ENCODE measurements at regions not wholly inside any gene's neighbourhood (a gene's known extent, or its start where the extent isn't known, plus 50 kb on each side); places are given as distances from the start of the nearest gene placed in this dataset.

GRCh38 chr12:93959657-93960056, 188.7 kb upstream of the PLXNC1 start:
- Histone ChIP-seq H3K27ac (no peak overlapping the region), H3K27me3 (no peaks in the 10 kb centered on the region)
- intact Hi-C loops (cut with DNase I) = no loop called here

GRCh38 chr12:93960521-93960920, 187.9 kb upstream of the PLXNC1 start:
- TF ChIP-seq, protein P1, sequence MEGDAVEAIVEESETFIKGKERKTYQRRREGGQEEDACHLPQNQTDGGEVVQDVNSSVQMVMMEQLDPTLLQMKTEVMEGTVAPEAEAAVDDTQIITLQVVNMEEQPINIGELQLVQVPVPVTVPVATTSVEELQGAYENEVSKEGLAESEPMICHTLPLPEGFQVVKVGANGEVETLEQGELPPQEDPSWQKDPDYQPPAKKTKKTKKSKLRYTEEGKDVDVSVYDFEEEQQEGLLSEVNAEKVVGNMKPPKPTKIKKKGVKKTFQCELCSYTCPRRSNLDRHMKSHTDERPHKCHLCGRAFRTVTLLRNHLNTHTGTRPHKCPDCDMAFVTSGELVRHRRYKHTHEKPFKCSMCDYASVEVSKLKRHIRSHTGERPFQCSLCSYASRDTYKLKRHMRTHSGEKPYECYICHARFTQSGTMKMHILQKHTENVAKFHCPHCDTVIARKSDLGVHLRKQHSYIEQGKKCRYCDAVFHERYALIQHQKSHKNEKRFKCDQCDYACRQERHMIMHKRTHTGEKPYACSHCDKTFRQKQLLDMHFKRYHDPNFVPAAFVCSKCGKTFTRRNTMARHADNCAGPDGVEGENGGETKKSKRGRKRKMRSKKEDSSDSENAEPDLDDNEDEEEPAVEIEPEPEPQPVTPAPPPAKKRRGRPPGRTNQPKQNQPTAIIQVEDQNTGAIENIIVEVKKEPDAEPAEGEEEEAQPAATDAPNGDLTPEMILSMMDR (IDR thresholded peaks at IDR 0.05) = no peak
- TF ChIP-seq POLR2A (IDR thresholded peaks at IDR 0.05) = no peak
- Histone ChIP-seq H3K27me3 (no peaks in the 10 kb centered on the region), H3K4me1 (replicated peaks in 1 of 2) (no peaks in the 10 kb centered on the region), H3K27ac (no peak overlapping the region), H3K4me3 (no peak overlapping the region), H3K9me3 (replicated peaks in 1 of 3) (no peaks in the 10 kb centered on the region), H3K36me3 (replicated peaks in 1 of 2) (no peaks in the 10 kb centered on the region)
- intact Hi-C loops (cut with DNase I) = no loop called here
- no peak for DNase-seq
- 42 to 80% (median 57%) methylated on average over 2 of the region's 2 CpGs for WGBS, 4 donors

More at GRCh38 chr12:93959657-93960056, 188.7 kb upstream of the PLXNC1 start:
- H3K4me1 ChIP-seq (replicated peaks in 1 of 2) = no peaks in the 10 kb centered on the region
- no peaks in the 10 kb centered on the region for H3K36me3 ChIP-seq (replicated peaks in 1 of 2)
- no peaks in the 10 kb centered on the region for H3K9me3 ChIP-seq (replicated peaks in 1 of 3)
- TF ChIP-seq POLR2A (IDR thresholded peaks at IDR 0.05) = no peak
- TF ChIP-seq, protein P1 (IDR thresholded peaks at IDR 0.05) = no peak
- no peak overlapping the region for H3K4me3 ChIP-seq
- no peak for DNase-seq
- 60 to 78% (median 74%) methylated on average over 1 of the region's 1 CpG for WGBS, 4 donors

GRCh38 chr12:93962336-93962735, 186.0 kb upstream of the PLXNC1 start:
- no peak for DNase-seq
- Histone ChIP-seq H3K27ac (no peak overlapping the region), H3K4me1 (replicated peaks in 1 of 2) (no peaks in the 10 kb centered on the region), H3K27me3 (no peaks in the 10 kb centered on the region), H3K36me3 (replicated peaks in 1 of 2) (no peaks in the 10 kb centered on the region), H3K9me3 (replicated peaks in 1 of 3) (no peaks in the 10 kb centered on the region), H3K4me3 (no peak overlapping the region)
- TF ChIP-seq, protein P1 (IDR thresholded peaks at IDR 0.05) = no peak
- TF ChIP-seq POLR2A (IDR thresholded peaks at IDR 0.05) = no peak
- intact Hi-C loops (cut with DNase I) = no loop called here
- 50 to 89% (median 60%) methylated on average over 2 of the region's 2 CpGs for WGBS, 4 donors

GRCh38 chr12:93964936-93965335, 183.4 kb upstream of the PLXNC1 start:
- Histone ChIP-seq H3K9me3 (replicated peaks in 1 of 3) (no peaks in the 10 kb centered on the region), H3K4me3 (no peak overlapping the region), H3K4me1 (replicated peaks in 1 of 2) (no peaks in the 10 kb centered on the region), H3K36me3 (replicated peaks in 1 of 2) (no peaks in the 10 kb centered on the region), H3K27me3 (no peaks in the 10 kb centered on the region), H3K27ac (no peak overlapping the region)
- intact Hi-C loops (cut with DNase I) = no loop called here
- no peak for TF ChIP-seq POLR2A (IDR thresholded peaks at IDR 0.05)
- TF ChIP-seq, protein P1 (IDR thresholded peaks at IDR 0.05) = no peak
- no peak for DNase-seq
- 81 to 93% (median 83%) methylated on average over 4 of the region's 4 CpGs for WGBS, 4 donors
